ENCODE measurements at regions not wholly inside any gene's neighbourhood (a gene's known extent, or its start where the extent isn't known, plus 50 kb on each side); places are given as distances from the start of the nearest gene placed in this dataset.

DNA sequence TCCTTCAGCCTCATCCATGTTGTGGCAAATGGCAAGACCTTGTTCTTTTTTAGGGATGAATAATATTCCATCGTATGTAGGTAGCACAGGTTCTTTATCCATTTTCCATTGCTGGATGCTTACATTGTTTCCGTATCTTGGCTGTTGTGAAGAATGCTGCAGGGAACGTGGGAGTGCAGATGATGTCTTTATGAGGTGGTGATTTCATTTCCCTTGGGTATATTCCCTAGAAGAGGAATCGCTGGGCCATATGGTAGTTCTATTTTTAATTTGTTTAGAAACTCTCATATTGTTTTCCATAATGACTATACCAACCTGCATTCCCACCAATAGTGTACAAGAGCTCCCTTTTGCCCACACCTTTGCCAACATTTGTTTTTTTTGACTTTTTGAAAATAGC is 186.3 kb upstream of the TMTC4 start:
- intact Hi-C loops (cut with micrococcal nuclease): no loop called here
- Histone ChIP-seq H3K27ac (ENCODE audit: extremely low read depth, low read depth, low read length) (no peak overlapping the region), H3K4me1 (replicated peaks in 1 of 2; ENCODE audit: control insufficient read depth in 2 of 2, insufficient read depth in 2 of 2, low read length in 2 of 2) (no peaks in the 10 kb centered on the region), H3K4me2 (ENCODE audit: insufficient read depth, low read length) (no peak overlapping the region), H2AFZ (ENCODE audit: low read depth, low read length) (no peak overlapping the region), H3K4me3 (no peak overlapping the region), H4K20me1 (replicated peaks; ENCODE audit: control insufficient read depth, insufficient read depth, low read length) (no peaks in the 10 kb centered on the region), H3K9me3 (replicated peaks; ENCODE audit: control insufficient read depth, insufficient read depth, low read depth, low read length) (no peaks in the 10 kb centered on the region), H3K9me1 (ENCODE audit: control insufficient read depth, insufficient read depth, low read length) (no peaks in the 10 kb centered on the region), H3K79me2 (ENCODE audit: control insufficient read depth, insufficient read depth, low read length) (no peaks in the 10 kb centered on the region), H3K9ac (ENCODE audit: insufficient read depth in 1 of 2, low read depth in 2 of 2, low read length in 2 of 2) (no peak overlapping the region), H3K36me3 (ENCODE audit: control insufficient read depth, insufficient read depth, low read length) (no peaks in the 10 kb centered on the region), H3K27me3 (ENCODE audit: control insufficient read depth in 2 of 2, insufficient read depth in 2 of 2, low read length in 2 of 2) (no peaks in the 10 kb centered on the region)
- in situ Hi-C loops (cut with MboI): no loop called here
- ChIA-PET POLR2A (no interaction called here), CTCF (ENCODE audit: low intra/inter-chr PET ratio) (no interaction called here)
- FAIRE-seq (no peak), ATAC-seq (no peak), DNase-seq (ENCODE audit: extremely low read depth in 1 of 4, low spot score in 3 of 4) (no peak)
- WGBS (ENCODE audit: insufficient coverage, low coverage, missing lambda C conversion rate): 2% methylated on average over 4 of the region's 4 CpGs
- TF ChIP-seq SREBF2 (CRISPR knock-in tag; IDR thresholded peaks at IDR 0.05): no peak
- no peak for TF ChIP-seq SRSF3 (IDR thresholded peaks at IDR 0.05; ENCODE audit: insufficient read depth, low read length)
- no peak for TF ChIP-seq ZNF140 (CRISPR knock-in tag; IDR thresholded peaks at IDR 0.05)
- no peak for TF ChIP-seq ZNF431 (CRISPR knock-in tag; IDR thresholded peaks at IDR 0.05)
- BruUV-seq (replicated peaks): no TSS peak

DNA sequence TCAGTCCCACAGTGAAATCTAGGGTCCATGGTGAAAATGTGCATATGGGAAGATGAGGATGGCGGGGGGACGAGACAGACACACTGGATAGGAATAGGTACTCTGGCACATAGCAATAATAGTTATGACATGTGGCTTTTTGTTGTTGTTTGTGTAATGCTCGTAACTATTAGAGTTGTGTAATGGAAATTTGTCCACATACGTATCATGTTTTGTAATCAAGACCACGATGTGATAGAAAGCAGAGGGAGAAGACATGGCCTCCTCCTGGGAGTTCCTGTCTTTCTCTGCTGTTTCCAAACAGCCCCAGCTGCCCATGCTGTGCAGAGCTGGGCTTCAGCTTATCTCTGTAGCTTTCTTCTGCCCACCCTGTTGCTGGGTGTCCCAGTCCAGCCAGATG is 185.3 kb upstream of the TMTC4 start:
- H3K4me3 ChIP-seq: no peak overlapping the region
- DNase-seq (ENCODE audit: extremely low read depth in 1 of 4, low spot score in 3 of 4): no peak
- H3K27me3 ChIP-seq (ENCODE audit: control insufficient read depth in 2 of 2, insufficient read depth in 2 of 2, low read length in 2 of 2): no peaks in the 10 kb centered on the region
- H3K4me2 ChIP-seq (ENCODE audit: insufficient read depth, low read length): no peak overlapping the region
- no TSS peak for BruUV-seq (replicated peaks)
- H4K20me1 ChIP-seq (replicated peaks; ENCODE audit: control insufficient read depth, insufficient read depth, low read length): no peaks in the 10 kb centered on the region
- in situ Hi-C loops (cut with MboI): no loop called here
- H3K27ac ChIP-seq (ENCODE audit: extremely low read depth, low read depth, low read length): no peak overlapping the region
- no peaks in the 10 kb centered on the region for H3K9me1 ChIP-seq (ENCODE audit: control insufficient read depth, insufficient read depth, low read length)
- H3K4me1 ChIP-seq (replicated peaks in 1 of 2; ENCODE audit: control insufficient read depth in 2 of 2, insufficient read depth in 2 of 2, low read length in 2 of 2): no peaks in the 10 kb centered on the region
- POLR2A ChIA-PET: no interaction called here
- 3% methylated on average over 5 of the region's 5 CpGs for WGBS (ENCODE audit: insufficient coverage, low coverage, missing lambda C conversion rate)
- ATAC-seq: no peak
- H3K9me3 ChIP-seq (replicated peaks; ENCODE audit: control insufficient read depth, insufficient read depth, low read depth, low read length): no peaks in the 10 kb centered on the region
- intact Hi-C loops (cut with micrococcal nuclease): no loop called here
- TF ChIP-seq PRPF4 (IDR thresholded peaks at IDR 0.05; ENCODE audit: insufficient read depth, low read depth, low read length, poor library complexity, severe bottlenecking) (no peak), ZNF184 (CRISPR knock-in tag; IDR thresholded peaks at IDR 0.05) (no peak), NR2F6 (CRISPR knock-in tag; IDR thresholded peaks at IDR 0.05) (no peak), TBL1XR1 (IDR thresholded peaks at IDR 0.05; ENCODE audit: low read length in 2 of 2) (no peak), ERF (CRISPR knock-in tag; IDR thresholded peaks at IDR 0.05) (no peak), ZFPM2 (CRISPR knock-in tag; IDR thresholded peaks at IDR 0.05) (no peak), DACH1 (IDR thresholded peaks at IDR 0.05; ENCODE audit: partially characterized antibody) (no peak), BRD9 (IDR thresholded peaks at IDR 0.05; ENCODE audit: low read depth, partially characterized antibody) (no peak), GABPA (tag; conservative IDR thresholded peaks at IDR 0.05; ENCODE audit: low read depth) (no peak), POU5F1 (IDR thresholded peaks at IDR 0.05; ENCODE audit: borderline replicate concordance, low read depth, low read length, partially characterized antibody) (no peak)
- TF ChIP-seq, protein P1, sequence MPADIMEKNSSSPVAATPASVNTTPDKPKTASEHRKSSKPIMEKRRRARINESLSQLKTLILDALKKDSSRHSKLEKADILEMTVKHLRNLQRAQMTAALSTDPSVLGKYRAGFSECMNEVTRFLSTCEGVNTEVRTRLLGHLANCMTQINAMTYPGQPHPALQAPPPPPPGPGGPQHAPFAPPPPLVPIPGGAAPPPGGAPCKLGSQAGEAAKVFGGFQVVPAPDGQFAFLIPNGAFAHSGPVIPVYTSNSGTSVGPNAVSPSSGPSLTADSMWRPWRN (IDR thresholded peaks at IDR 0.05; ENCODE audit: low read depth): no peak
- TF ChIP-seq, protein P2, sequence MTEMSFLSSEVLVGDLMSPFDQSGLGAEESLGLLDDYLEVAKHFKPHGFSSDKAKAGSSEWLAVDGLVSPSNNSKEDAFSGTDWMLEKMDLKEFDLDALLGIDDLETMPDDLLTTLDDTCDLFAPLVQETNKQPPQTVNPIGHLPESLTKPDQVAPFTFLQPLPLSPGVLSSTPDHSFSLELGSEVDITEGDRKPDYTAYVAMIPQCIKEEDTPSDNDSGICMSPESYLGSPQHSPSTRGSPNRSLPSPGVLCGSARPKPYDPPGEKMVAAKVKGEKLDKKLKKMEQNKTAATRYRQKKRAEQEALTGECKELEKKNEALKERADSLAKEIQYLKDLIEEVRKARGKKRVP (CRISPR knock-in tag; IDR thresholded peaks at IDR 0.05): no peak
- no peak overlapping the region for H3K9ac ChIP-seq (ENCODE audit: insufficient read depth in 1 of 2, low read depth in 2 of 2, low read length in 2 of 2)
- no peak overlapping the region for H2AFZ ChIP-seq (ENCODE audit: low read depth, low read length)
- CTCF ChIA-PET (ENCODE audit: low intra/inter-chr PET ratio): no interaction called here
- no peaks in the 10 kb centered on the region for H3K36me3 ChIP-seq (ENCODE audit: control insufficient read depth, insufficient read depth, low read length)
- H3K79me2 ChIP-seq (ENCODE audit: control insufficient read depth, insufficient read depth, low read length): no peaks in the 10 kb centered on the region
- FAIRE-seq: no peak
